ENCODE measurements at regions not wholly inside any gene's neighbourhood (a gene's known extent, or its start where the extent isn't known, plus 50 kb on each side); places are given as distances from the start of the nearest gene placed in this dataset.

GRCh38 chr3:189446959-189447560, 184.1 kb upstream of the TP63 start:
- POLR2A ChIA-PET: no interaction called here
- H3K9me3 Mint-ChIP-seq: peaks cover 0 to 11% (median 2%) of the 10 kb centered on the region in 11 donors
- intact Hi-C loops (cut with micrococcal nuclease): no loop called here
- no peaks in the 10 kb centered on the region for H3K27me3 ChIP-seq (ENCODE audit: control insufficient read depth in 2 of 2, insufficient read depth in 2 of 2, low read length in 2 of 2)
- H3K27me3 Mint-ChIP-seq: no peaks in the 10 kb centered on the region
- H3K4me3 ChIP-seq (ENCODE audit: low read length): no peak overlapping the region
- no peaks in the 10 kb centered on the region for H3K4me1 ChIP-seq (ENCODE audit: control insufficient read depth in 2 of 2, insufficient read depth in 2 of 2, low read length in 2 of 2)
- peaks cover 0 to 7% (median 0%) of the 10 kb centered on the region in 5 donors for H3K36me3 Mint-ChIP-seq
- H3K27ac ChIP-seq (ENCODE audit: low read depth, low read length): no peak overlapping the region
- no peaks in the 10 kb centered on the region for H3K36me3 ChIP-seq (ENCODE audit: control insufficient read depth in 2 of 3, insufficient read depth in 3 of 3, low read length in 3 of 3)
- CTCF ChIA-PET: no interaction called here
- DNase-seq (no peak), ATAC-seq (no peak)
- H3K9me3 ChIP-seq (ENCODE audit: control insufficient read depth in 2 of 3, low read length in 3 of 3): no peaks in the 10 kb centered on the region
- H3K27ac Mint-ChIP-seq: no peak overlapping the region
- no peaks in the 10 kb centered on the region for H3K4me1 Mint-ChIP-seq
- H3K4me3 Mint-ChIP-seq: no peak overlapping the region

- Mint-ChIP-seq H3K36me3 (peaks cover 0 to 3% (median 0%) of the 10 kb centered on the region in 5 donors), H3K9me3 (peaks cover 0 to 3% (median 0%) of the 10 kb centered on the region in 11 donors), H3K27me3 (no peaks in the 10 kb centered on the region), H3K4me1 (peaks cover 0 to 3% (median 0%) of the 10 kb centered on the region in 7 donors), H3K27ac (no peak overlapping the region), H3K4me3 (no peak overlapping the region)
- ChIA-PET CTCF (no interaction called here), POLR2A (no interaction called here)
- Histone ChIP-seq H3K36me3 (ENCODE audit: control insufficient read depth in 2 of 3, insufficient read depth in 3 of 3, low read length in 3 of 3) (no peaks in the 10 kb centered on the region), H3K9me3 (ENCODE audit: control insufficient read depth in 2 of 3, low read length in 3 of 3) (no peaks in the 10 kb centered on the region), H3K4me3 (ENCODE audit: low read length) (no peak overlapping the region), H3K4me1 (ENCODE audit: control insufficient read depth in 2 of 2, insufficient read depth in 2 of 2, low read length in 2 of 2) (no peaks in the 10 kb centered on the region), H3K27ac (ENCODE audit: low read depth, low read length) (no peak overlapping the region), H3K27me3 (ENCODE audit: control insufficient read depth in 2 of 2, insufficient read depth in 2 of 2, low read length in 2 of 2) (no peaks in the 10 kb centered on the region)
- intact Hi-C loops (cut with micrococcal nuclease): no loop called here
- DNase-seq (no peak), ATAC-seq (no peak)
Observed at GRCh38 chr3:189449084-189449483, 182.1 kb upstream of the TP63 start.

GRCh38 chr3:189455009-189455408, 176.2 kb upstream of the TP63 start:
- no peak overlapping the region for H3K27ac Mint-ChIP-seq
- peaks cover 0 to 4% (median 0%) of the 10 kb centered on the region in 5 donors for H3K36me3 Mint-ChIP-seq
- ChIA-PET POLR2A (no interaction called here), CTCF (no interaction called here)
- intact Hi-C loops (cut with micrococcal nuclease): no loop called here
- H3K9me3 Mint-ChIP-seq: peaks cover 0 to 11% (median 2%) of the 10 kb centered on the region in 11 donors
- H3K27me3 Mint-ChIP-seq: no peaks in the 10 kb centered on the region
- Histone ChIP-seq H3K36me3 (ENCODE audit: control insufficient read depth in 2 of 3, insufficient read depth in 3 of 3, low read length in 3 of 3) (no peaks in the 10 kb centered on the region), H3K9me3 (ENCODE audit: control insufficient read depth in 2 of 3, low read length in 3 of 3) (no peaks in the 10 kb centered on the region), H3K4me3 (ENCODE audit: low read length) (no peak overlapping the region), H3K27me3 (ENCODE audit: control insufficient read depth in 2 of 2, insufficient read depth in 2 of 2, low read length in 2 of 2) (no peaks in the 10 kb centered on the region), H3K27ac (ENCODE audit: low read depth, low read length) (no peak overlapping the region), H3K4me1 (ENCODE audit: control insufficient read depth in 2 of 2, insufficient read depth in 2 of 2, low read length in 2 of 2) (no peaks in the 10 kb centered on the region)
- ATAC-seq: no peak
- H3K4me1 Mint-ChIP-seq: peaks cover 0 to 4% (median 0%) of the 10 kb centered on the region in 7 donors
- no peak overlapping the region for H3K4me3 Mint-ChIP-seq
- no peak for DNase-seq

GRCh38 chr3:189455641-189456417, 175.4 kb upstream of the TP63 start:
- peaks cover 0 to 4% (median 0%) of the 10 kb centered on the region in 5 donors for H3K36me3 Mint-ChIP-seq
- no peaks in the 10 kb centered on the region for H3K27me3 Mint-ChIP-seq
- ATAC-seq: no peak
- H3K4me3 Mint-ChIP-seq: no peak overlapping the region
- Histone ChIP-seq H3K4me1 (ENCODE audit: control insufficient read depth in 2 of 2, insufficient read depth in 2 of 2, low read length in 2 of 2) (no peaks in the 10 kb centered on the region), H3K36me3 (ENCODE audit: control insufficient read depth in 2 of 3, insufficient read depth in 3 of 3, low read length in 3 of 3) (no peaks in the 10 kb centered on the region), H3K4me3 (ENCODE audit: low read length) (no peak overlapping the region), H3K27ac (ENCODE audit: low read depth, low read length) (no peak overlapping the region), H3K27me3 (ENCODE audit: control insufficient read depth in 2 of 2, insufficient read depth in 2 of 2, low read length in 2 of 2) (no peaks in the 10 kb centered on the region), H3K9me3 (ENCODE audit: control insufficient read depth in 2 of 3, low read length in 3 of 3) (no peaks in the 10 kb centered on the region)
- H3K4me1 Mint-ChIP-seq: peaks cover 0 to 4% (median 0%) of the 10 kb centered on the region in 7 donors
- peaks cover 0 to 11% (median 2%) of the 10 kb centered on the region in 11 donors for H3K9me3 Mint-ChIP-seq
- intact Hi-C loops (cut with micrococcal nuclease): no loop called here
- DNase-seq: no peak
- POLR2A ChIA-PET: no interaction called here
- CTCF ChIA-PET: no interaction called here
- peak overlapping the region in 1 of 9 donors; percentile 70 for H3K27ac Mint-ChIP-seq

- Histone ChIP-seq H3K9me3 (ENCODE audit: control insufficient read depth in 2 of 3, low read length in 3 of 3) (no peaks in the 10 kb centered on the region), H3K27me3 (ENCODE audit: control insufficient read depth in 2 of 2, insufficient read depth in 2 of 2, low read length in 2 of 2) (no peaks in the 10 kb centered on the region), H3K27ac (ENCODE audit: low read depth, low read length) (no peak overlapping the region), H3K4me3 (ENCODE audit: low read length) (no peak overlapping the region), H3K4me1 (ENCODE audit: control insufficient read depth in 2 of 2, insufficient read depth in 2 of 2, low read length in 2 of 2) (no peaks in the 10 kb centered on the region), H3K36me3 (ENCODE audit: control insufficient read depth in 2 of 3, insufficient read depth in 3 of 3, low read length in 3 of 3) (no peaks in the 10 kb centered on the region)
- DNase-seq (no peak), ATAC-seq (no peak)
- CTCF ChIA-PET: no interaction called here
- intact Hi-C loops (cut with micrococcal nuclease): no loop called here
- peaks cover 0 to 4% (median 0%) of the 10 kb centered on the region in 7 donors for H3K4me1 Mint-ChIP-seq
- POLR2A ChIA-PET: no interaction called here
- H3K27ac Mint-ChIP-seq: no peak overlapping the region
- H3K36me3 Mint-ChIP-seq: peaks cover 0 to 4% (median 0%) of the 10 kb centered on the region in 5 donors
- no peaks in the 10 kb centered on the region for H3K27me3 Mint-ChIP-seq
- H3K9me3 Mint-ChIP-seq: peaks cover 0 to 11% (median 3%) of the 10 kb centered on the region in 11 donors
- H3K4me3 Mint-ChIP-seq: no peak overlapping the region
Observed at GRCh38 chr3:189457201-189457607, 174.0 kb upstream of the TP63 start.

- Histone ChIP-seq H3K9me3 (ENCODE audit: control insufficient read depth in 2 of 3, low read length in 3 of 3) (no peaks in the 10 kb centered on the region), H3K4me3 (ENCODE audit: low read length) (no peak overlapping the region), H3K4me1 (ENCODE audit: control insufficient read depth in 2 of 2, insufficient read depth in 2 of 2, low read length in 2 of 2) (no peaks in the 10 kb centered on the region), H3K27me3 (ENCODE audit: control insufficient read depth in 2 of 2, insufficient read depth in 2 of 2, low read length in 2 of 2) (no peaks in the 10 kb centered on the region), H3K27ac (ENCODE audit: low read depth, low read length) (no peak overlapping the region), H3K36me3 (ENCODE audit: control insufficient read depth in 2 of 3, insufficient read depth in 3 of 3, low read length in 3 of 3) (no peaks in the 10 kb centered on the region)
- Mint-ChIP-seq H3K4me3 (no peak overlapping the region), H3K4me1 (peaks cover 0 to 4% (median 0%) of the 10 kb centered on the region in 7 donors), H3K27ac (no peak overlapping the region), H3K36me3 (peaks cover 0 to 4% (median 4%) of the 10 kb centered on the region in 5 donors), H3K9me3 (peaks cover 0 to 11% (median 3%) of the 10 kb centered on the region in 11 donors), H3K27me3 (no peaks in the 10 kb centered on the region)
- CTCF ChIA-PET: no interaction called here
- DNase-seq (no peak), ATAC-seq (no peak)
- POLR2A ChIA-PET: no interaction called here
- intact Hi-C loops (cut with micrococcal nuclease): no loop called here
Observed at GRCh38 chr3:189457631-189458412, 173.4 kb upstream of the TP63 start.

All from naive thymus-derived CD4-positive, alpha-beta T cell (primary cell).